ENCODE measurements at regions not wholly inside any gene's neighbourhood (a gene's known extent, or its start where the extent isn't known, plus 50 kb on each side); places are given as distances from the start of the nearest gene placed in this dataset.

- no peak for DNase-seq
Observed at GRCh38 chr6:41474213-41474933, 71.8 kb upstream of the FOXP4 start.

GRCh38 chr6:41475164-41475563, 71.0 kb upstream of the FOXP4 start:
- no peak for DNase-seq

- no peak for DNase-seq
Observed at GRCh38 chr6:41475737-41476357, 70.3 kb upstream of the FOXP4 start.

GRCh38 chr6:41476401-41476800, 69.8 kb upstream of the FOXP4 start:
- no peak for DNase-seq

GRCh38 chr6:41477572-41477971, 68.6 kb upstream of the FOXP4 start:
- peak; percentile 22 for DNase-seq

GRCh38 chr6:41483943-41484342, 62.2 kb upstream of the FOXP4 start:
- no peak for DNase-seq

GRCh38 chr6:41487860-41488432, 58.2 kb upstream of the FOXP4 start:
- no peak for DNase-seq

GRCh38 chr6:41488433-41489119, 57.6 kb upstream of the FOXP4 start:
- DNase-seq = no peak

DNA sequence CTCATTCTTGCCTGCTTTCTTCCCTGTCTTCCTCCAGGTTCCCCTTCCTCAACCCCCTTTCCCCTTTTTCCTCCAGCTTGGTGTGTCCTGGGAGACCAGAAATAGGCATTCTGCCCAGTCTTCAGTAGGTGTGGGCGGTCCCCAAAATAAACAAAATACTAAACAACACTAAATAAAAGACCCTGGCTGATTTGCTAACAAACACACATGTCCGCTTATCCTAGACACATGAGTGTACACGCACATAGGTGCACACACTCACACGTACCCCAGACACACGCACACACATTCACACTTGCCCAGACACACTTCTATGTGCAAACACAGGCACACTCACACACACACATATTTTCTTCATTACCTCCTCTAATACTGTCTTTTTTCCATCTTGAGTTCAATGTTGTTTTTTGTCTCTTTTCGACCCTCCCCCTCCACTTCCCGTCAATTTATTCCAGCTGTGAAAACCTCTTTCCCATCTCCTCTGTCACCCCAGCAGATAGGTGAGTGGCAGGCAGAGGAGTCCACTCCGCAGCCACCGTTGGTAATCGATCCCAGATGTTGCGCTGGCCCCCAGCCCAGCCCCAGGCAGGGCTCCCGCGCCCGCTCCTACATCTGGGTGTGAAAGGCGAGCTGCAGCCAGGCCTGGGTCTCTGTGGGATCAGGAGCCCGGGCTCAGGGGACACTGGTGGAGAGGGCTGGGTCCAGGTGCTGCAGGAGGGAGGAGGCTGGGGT, 56.9 kb upstream of the FOXP4 start:
- DNase-seq = no peak

- DNase-seq = no peak
Observed at GRCh38 chr6:41492261-41492891, 53.8 kb upstream of the FOXP4 start.

DNA sequence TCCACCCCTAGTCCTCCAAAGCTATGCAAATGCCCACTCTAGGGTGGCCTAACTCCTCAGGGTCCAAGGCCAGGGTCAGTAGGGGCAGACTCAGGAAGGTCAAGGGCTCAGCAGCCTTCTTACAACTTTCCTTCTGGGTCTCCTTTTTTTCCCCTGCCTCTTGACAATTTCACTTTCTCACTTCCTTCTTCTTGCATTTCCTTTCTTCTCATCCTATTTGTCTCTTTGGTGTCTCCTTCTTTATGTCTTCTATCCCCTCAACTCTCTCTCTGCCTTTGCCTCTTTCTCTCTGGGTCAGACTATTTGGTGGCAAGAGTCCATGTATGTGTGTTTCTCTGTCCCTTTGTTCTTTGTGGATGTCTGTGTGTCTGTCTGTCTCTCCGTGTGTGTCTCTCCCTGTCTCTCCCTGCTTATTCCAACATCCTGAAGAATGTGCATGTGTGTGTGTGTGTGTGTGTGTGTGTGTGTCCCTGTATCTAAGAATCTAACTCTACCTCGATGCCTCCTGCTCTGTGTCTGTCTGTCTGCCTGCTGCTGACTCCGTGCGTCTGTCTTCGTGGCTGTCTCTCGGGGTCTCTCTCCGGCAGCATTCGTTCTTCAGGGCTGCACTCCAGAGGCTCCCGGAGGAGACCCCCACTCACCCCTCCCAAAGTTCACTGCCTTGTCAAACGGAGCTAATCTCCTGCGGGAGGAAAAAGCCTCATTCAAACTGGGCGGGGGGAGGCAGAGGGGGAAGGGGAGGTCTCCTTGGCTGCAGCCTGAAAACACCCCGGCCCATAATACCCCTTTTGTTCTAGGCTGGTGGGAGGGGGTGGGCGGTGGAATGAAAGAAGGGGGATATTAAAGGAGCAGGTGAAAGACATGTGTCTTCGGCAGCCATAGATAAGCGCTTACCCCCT, 51.7 kb upstream of the FOXP4 start:
- DNase-seq = no peak

Data from NCI-H146 (cell line).